Natural killer cell (primary cell): ENCODE measurements at regions not wholly inside any gene's neighbourhood (a gene's known extent, or its start where the extent isn't known, plus 50 kb on each side); places are given as distances from the start of the nearest gene placed in this dataset.

Source experiments
- ATAC-seq, 3 donors: fragments of 150-1000 bp in 2 of 3; fragments of 200-7000 bp in 1 of 3; cut with Tn5 transposase; 1 replicate in 1 of 3; 2 replicates in 2 of 3; pipeline ENCODE4 v1.10.0; 2021; ENCODE audit warnings: mild to moderate bottlenecking in 2 of 3, moderate library complexity in 2 of 3
- DNase-seq, 2 donors: peaks; one replicate each; pipeline versions ENCODE4 v3.0.0 to v3.0.0-alpha.2; 2013 to 2021; ENCODE audit warnings: mixed read lengths in 1 of 2
- H3K27ac ChIP-seq: one replicate; pipeline ENCODE4 v1.5.1; 2013; ENCODE audit warnings: mild to moderate bottlenecking, low read length
- H3K27me3 ChIP-seq: one replicate; pipeline ENCODE4 v1.6.1; 2013; ENCODE audit warnings: low read length; ENCODE audit not compliant: control insufficient read depth, insufficient read depth
- H3K36me3 ChIP-seq: one replicate; pipeline ENCODE4 v1.6.1; 2013; ENCODE audit warnings: low read length; ENCODE audit not compliant: control insufficient read depth, insufficient read depth
- H3K4me1 ChIP-seq: one replicate; pipeline ENCODE4 v1.6.1; 2013; ENCODE audit warnings: low read length; ENCODE audit not compliant: control insufficient read depth, insufficient read depth
- H3K4me3 ChIP-seq: one replicate; pipeline ENCODE4 v1.5.1; 2013; ENCODE audit warnings: low read length
- H3K9me3 ChIP-seq: one replicate; pipeline ENCODE4 v1.6.1; 2013; ENCODE audit warnings: low read length; ENCODE audit not compliant: control insufficient read depth, insufficient read depth
- H3K27ac Mint-ChIP-seq, 2 donors: one replicate each; pipeline ENCODE4 v1.8.0; 2022; ENCODE audit warnings: mild to moderate bottlenecking in 2 of 2, mixed read lengths in 2 of 2, moderate library complexity in 1 of 2
- H3K27me3 Mint-ChIP-seq, 2 donors: one replicate each; pipeline ENCODE4 v1.8.0; 2022; ENCODE audit warnings: low read depth in 2 of 2, mixed read lengths in 2 of 2
- H3K36me3 Mint-ChIP-seq: one replicate; pipeline ENCODE4 v1.8.0; 2022; ENCODE audit warnings: mixed read lengths
- H3K4me1 Mint-ChIP-seq, 2 donors: one replicate each; pipeline ENCODE4 v1.8.0; 2022; ENCODE audit warnings: mixed read lengths in 2 of 2
- H3K4me3 Mint-ChIP-seq: one replicate; pipeline ENCODE4 v1.8.0; 2022; ENCODE audit warnings: mild to moderate bottlenecking, moderate library complexity, mixed read lengths
- H3K9me3 Mint-ChIP-seq, 2 donors: one replicate each; pipeline ENCODE4 v1.8.0; 2022; ENCODE audit warnings: mixed read lengths in 2 of 2
- CTCF ChIP-seq: fragments of 200-600 bp; IDR thresholded peaks from one replicate; pipeline ENCODE4 v1.8.0; 2022; ENCODE audit warnings: antibody characterized with exemption
- WGBS: methylation state at CpG from one replicate; pipeline ENCODE4 v1.1.7; 2013; ENCODE audit warnings: missing lambda C conversion rate; ENCODE audit not compliant: insufficient coverage; 5-methylcytosine and 5-hydroxymethylcytosine counted together
- intact Hi-C: fragments of 100-400 bp; cut with micrococcal nuclease; formaldehyde crosslinking; loops from one replicate; pipeline ENCODE4 v1.14.2; 2022

GRCh38 chr20:48205786-48206185, 420.5 kb upstream of the SULF2 start:
- Mint-ChIP-seq H3K4me3 (no peak overlapping the region), H3K4me1 (no peaks in the 10 kb centered on the region), H3K27me3 (peaks cover 5 to 8% of the 10 kb centered on the region in 2 donors), H3K9me3 (no peaks in the 10 kb centered on the region), H3K27ac (no peak overlapping the region), H3K36me3 (no peaks in the 10 kb centered on the region)
- Histone ChIP-seq H3K4me1 (no peaks in the 10 kb centered on the region), H3K4me3 (no peak overlapping the region), H3K27me3 (no peaks in the 10 kb centered on the region), H3K36me3 (no peaks in the 10 kb centered on the region), H3K9me3 (no peaks in the 10 kb centered on the region), H3K27ac (no peak overlapping the region)
- TF ChIP-seq CTCF: no peak
- intact Hi-C loops: no loop called here
- no peak for ATAC-seq
- 94% methylated on average over 7 of the region's 7 CpGs for WGBS
- no peak for DNase-seq

GRCh38 chr20:48205281-48205782, 420.1 kb upstream of the SULF2 start:
- WGBS: 77% methylated on average over 5 of the region's 5 CpGs
- Histone ChIP-seq H3K36me3 (no peaks in the 10 kb centered on the region), H3K27me3 (no peaks in the 10 kb centered on the region), H3K9me3 (no peaks in the 10 kb centered on the region), H3K4me1 (no peaks in the 10 kb centered on the region), H3K4me3 (no peak overlapping the region), H3K27ac (no peak overlapping the region)
- ATAC-seq (no peak), DNase-seq (no peak)
- no peaks in the 10 kb centered on the region for H3K4me1 Mint-ChIP-seq
- no peak overlapping the region for H3K4me3 Mint-ChIP-seq
- H3K9me3 Mint-ChIP-seq: no peaks in the 10 kb centered on the region
- intact Hi-C loops: no loop called here
- H3K27me3 Mint-ChIP-seq: peaks cover 5 to 8% of the 10 kb centered on the region in 2 donors
- H3K36me3 Mint-ChIP-seq: no peaks in the 10 kb centered on the region
- TF ChIP-seq CTCF: no peak
- H3K27ac Mint-ChIP-seq: no peak overlapping the region

GRCh38 chr20:48204499-48204898, 419.2 kb upstream of the SULF2 start:
- Histone ChIP-seq H3K36me3 (no peaks in the 10 kb centered on the region), H3K27me3 (no peaks in the 10 kb centered on the region), H3K27ac (no peak overlapping the region), H3K4me1 (no peaks in the 10 kb centered on the region), H3K4me3 (no peak overlapping the region), H3K9me3 (no peaks in the 10 kb centered on the region)
- intact Hi-C loops: no loop called here
- DNase-seq: no peak
- no peaks in the 10 kb centered on the region for H3K4me1 Mint-ChIP-seq
- no peaks in the 10 kb centered on the region for H3K9me3 Mint-ChIP-seq
- H3K4me3 Mint-ChIP-seq: no peak overlapping the region
- 86% methylated on average over 9 of the region's 9 CpGs for WGBS
- no peaks in the 10 kb centered on the region for H3K36me3 Mint-ChIP-seq
- ATAC-seq: no peak
- TF ChIP-seq CTCF: no peak
- H3K27me3 Mint-ChIP-seq: peaks cover 5 to 8% of the 10 kb centered on the region in 2 donors
- H3K27ac Mint-ChIP-seq: no peak overlapping the region

GRCh38 chr20:48203252-48203651, 418.0 kb upstream of the SULF2 start:
- Mint-ChIP-seq H3K4me1 (no peaks in the 10 kb centered on the region), H3K27ac (no peak overlapping the region), H3K36me3 (no peaks in the 10 kb centered on the region), H3K9me3 (no peaks in the 10 kb centered on the region), H3K4me3 (no peak overlapping the region), H3K27me3 (peaks cover 5 to 8% of the 10 kb centered on the region in 2 donors)
- H3K4me1 ChIP-seq: no peaks in the 10 kb centered on the region
- no peaks in the 10 kb centered on the region for H3K27me3 ChIP-seq
- H3K9me3 ChIP-seq: no peaks in the 10 kb centered on the region
- no peaks in the 10 kb centered on the region for H3K36me3 ChIP-seq
- no peak for TF ChIP-seq CTCF
- no peak overlapping the region for H3K27ac ChIP-seq
- no peak for ATAC-seq
- no peak overlapping the region for H3K4me3 ChIP-seq
- 56% methylated on average over 6 of the region's 6 CpGs for WGBS
- DNase-seq: no peak
- intact Hi-C loops: no loop called here
